ENCODE measurements at regions not wholly inside any gene's neighbourhood (a gene's known extent, or its start where the extent isn't known, plus 50 kb on each side); places are given as distances from the start of the nearest gene placed in this dataset.
A peak's percentile ranks its signal among the peaks of the same experiment; 100 is the strongest.
"Not testable (repeated sequence)": the region's sequence is repeated elsewhere in the genome, so short reads cannot be mapped to it uniquely, and the experiment has no call there.

DNA sequence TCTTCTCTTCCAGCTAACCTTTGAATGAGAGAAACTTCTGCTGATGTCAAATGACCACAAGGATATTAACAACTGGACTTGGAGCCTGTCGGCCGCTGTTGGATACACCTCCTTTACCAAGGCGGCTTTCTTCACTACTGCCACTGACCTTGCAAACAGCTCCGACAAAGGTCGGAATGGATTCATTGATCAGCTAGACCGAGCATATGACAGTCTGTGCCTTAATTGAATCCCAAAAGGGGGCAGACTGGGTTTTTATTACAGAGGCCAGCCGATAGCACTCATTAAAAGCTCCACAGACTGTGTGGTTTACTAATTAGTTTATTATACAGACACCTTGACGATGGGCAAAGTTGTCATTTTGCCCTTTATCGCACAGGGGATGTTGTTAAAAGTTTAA lies 394.5 kb downstream of the RERGL start:
- DNase-seq: no peak

DNA sequence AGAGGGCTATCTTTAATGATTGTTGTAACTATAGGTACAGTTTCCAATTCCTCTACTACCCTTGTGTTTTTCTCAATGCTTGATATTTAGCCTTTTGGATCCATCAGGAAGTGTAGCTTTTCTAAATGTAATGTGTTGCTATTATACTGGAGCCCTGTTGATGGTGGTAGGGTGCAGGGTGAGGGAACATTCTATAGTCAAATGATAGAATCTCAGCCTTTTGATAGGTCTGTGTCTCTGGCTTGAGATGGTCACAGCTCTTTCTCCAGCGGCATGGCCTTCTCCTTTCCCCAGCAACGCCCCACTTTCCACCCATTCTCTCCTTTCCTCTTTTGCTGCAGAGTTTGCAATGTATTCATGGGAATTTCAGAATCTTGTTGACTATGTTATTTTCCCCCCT lies 398.6 kb downstream of the RERGL start:
- no peak for DNase-seq

DNA sequence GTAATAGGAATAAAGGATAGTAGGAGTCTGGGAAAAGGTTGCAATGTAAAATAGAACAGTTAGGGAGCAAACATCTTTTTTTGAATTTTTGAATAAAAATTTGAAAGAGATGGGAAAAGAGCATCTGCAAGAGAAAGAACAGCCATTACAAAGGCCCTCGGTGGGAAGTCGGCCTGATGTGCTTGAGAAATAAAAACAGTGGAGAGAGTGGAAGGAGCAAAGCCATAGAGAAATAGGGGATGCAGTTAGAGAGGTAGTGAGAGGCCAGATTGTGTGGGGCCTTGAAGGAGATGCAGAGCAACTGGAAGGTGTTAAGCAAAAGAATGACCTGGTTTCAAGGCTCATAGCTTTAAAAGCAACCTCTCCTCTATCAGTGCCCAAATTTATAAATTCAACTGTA lies 409.8 kb downstream of the RERGL start:
- no peak for DNase-seq

DNA sequence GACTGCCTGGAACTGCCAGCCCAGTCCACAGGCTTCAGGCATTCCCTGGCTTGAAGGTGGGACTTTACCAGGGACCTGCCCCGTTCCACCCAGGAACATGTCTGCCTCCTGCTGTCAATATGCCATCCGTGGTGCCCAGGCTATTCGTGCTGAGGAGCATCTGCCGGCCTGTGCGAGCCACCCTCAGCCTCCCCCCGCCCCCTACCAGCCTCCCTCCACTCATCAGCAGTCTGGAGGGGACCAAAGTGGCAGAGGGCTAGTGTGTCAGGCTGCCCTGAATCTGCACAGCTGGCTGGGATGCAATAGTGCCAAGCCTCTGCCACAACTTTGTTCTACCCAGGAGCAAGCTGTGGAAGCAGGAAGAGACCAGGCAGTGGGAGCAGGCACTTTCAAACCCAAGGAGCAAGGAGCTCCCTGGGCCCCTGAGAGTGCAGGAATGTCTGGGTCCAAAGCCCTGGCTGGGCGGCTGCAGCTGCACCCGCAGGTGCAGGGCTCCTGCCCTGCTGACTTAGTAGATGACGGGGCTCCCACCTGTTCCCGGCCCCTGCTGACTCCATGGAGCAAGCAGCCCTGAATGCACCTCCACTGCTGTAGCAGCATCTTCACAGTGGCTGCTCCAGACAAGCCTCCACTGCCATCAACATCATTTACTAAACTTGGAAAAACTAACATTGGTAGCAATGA lies 423.2 kb downstream of the RERGL start:
- DNase-seq: no peak

DNA sequence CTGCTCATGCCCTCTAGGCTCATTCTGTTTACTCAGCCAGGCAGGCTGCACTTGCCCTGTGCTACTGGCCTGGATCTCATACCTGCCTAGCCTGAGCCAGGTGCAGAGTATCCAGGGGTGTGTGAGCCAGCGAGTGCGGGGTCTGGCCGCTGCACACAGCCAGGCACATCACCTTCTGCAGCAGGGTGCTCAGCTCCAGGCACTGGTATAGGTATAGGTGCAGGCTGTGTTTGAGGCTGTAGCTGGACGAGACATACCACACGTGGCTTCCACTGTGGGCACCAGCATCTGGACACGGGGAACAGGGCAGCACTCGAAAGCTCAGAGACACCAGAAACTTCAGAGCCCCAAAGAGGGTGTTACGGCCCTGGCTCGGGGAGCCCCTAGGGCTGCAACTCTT lies 424.2 kb downstream of the RERGL start:
- DNase-seq: no peak

DNA sequence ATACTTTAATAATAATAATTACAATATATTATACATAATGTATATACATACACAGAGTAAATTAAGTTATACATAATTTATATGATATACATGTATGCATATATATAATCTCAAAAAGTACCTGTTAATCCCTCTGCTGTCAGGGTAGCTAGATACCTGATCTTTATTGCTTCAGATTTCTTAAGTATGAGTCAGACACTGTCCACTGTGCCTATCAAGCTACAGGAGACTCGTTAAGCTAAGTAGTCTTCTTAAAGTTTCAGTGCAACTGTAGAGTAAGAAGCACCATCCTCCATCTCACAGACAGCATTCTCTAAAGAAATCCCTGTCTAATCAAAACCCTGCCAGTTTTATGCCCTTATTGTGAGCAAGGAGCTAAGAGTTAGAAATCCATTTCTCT lies 428.7 kb downstream of the RERGL start:
- no peak for DNase-seq

DNA sequence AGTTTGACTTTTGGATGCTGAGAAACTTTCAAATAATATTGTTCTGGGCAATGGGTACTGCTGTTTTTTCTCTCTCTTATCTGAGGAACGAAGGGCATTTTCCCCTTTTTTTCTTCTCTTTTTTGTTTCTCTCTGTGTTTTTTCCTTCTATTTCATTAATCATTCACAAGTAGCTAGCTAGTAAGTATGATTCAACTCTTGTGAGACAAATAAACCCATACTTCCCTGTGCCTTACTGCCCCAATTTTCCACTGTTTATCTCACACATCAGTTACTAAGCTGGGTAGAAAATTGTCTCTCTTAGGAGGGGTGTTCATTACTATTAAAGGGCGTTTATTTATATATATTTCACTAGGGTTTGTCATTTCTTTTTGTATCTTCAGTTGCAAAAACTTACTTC lies 437.6 kb downstream of the RERGL start:
- DNase-seq: no peak

DNA sequence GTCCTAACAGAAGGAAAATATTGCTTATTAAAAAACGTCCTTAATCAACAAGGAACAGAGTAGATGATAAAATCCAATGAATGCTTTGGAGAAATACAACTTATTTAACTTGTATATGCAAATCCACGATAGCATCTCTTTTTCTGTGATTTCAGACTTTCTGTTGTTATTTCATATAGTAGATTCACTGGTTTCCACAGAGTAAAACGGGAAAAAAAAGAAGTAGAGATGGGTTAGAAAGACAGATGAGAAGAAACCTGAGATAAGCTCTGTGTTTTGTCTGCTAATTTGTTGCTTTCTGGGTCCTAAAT lies 447.7 kb downstream of the RERGL start:
- no peak for DNase-seq

DNA sequence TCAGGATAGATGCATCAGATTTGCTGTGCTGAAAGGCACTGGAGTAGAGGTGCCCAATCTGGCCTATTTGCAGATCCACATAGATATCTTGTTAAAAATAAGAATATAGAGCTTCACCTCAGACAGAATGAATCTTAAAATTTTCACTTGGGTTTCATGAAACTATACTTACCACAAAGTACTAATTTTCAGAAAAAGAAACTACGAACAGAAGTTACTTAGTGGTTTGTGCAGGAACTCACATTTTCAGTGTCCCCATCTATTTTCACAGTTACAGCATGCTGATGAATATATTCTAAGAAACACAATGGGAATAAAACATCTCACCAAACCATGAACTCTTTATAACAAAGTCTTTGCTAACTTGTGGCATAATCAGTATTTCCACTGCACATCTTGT lies 449.4 kb downstream of the RERGL start:
- no peak for DNase-seq

DNA sequence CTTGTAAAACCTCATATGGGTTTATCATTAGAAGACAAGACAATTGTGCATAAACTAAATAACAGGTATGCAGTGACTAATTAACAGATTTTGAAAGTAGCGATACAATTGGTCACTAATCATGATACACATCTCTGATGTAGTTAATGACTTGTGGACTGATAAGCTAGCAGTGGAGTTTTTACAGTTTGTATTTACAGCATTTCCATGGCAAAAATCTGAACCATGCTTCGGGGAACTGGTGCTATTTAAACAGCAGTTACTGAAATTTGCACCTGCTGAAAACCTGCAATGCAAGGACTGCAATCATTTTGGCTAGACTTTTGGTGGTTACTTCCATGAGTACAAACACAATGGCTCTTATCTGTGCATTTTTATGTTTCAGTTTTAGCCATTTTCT lies 471.2 kb downstream of the RERGL start:
- no peak for DNase-seq

DNA sequence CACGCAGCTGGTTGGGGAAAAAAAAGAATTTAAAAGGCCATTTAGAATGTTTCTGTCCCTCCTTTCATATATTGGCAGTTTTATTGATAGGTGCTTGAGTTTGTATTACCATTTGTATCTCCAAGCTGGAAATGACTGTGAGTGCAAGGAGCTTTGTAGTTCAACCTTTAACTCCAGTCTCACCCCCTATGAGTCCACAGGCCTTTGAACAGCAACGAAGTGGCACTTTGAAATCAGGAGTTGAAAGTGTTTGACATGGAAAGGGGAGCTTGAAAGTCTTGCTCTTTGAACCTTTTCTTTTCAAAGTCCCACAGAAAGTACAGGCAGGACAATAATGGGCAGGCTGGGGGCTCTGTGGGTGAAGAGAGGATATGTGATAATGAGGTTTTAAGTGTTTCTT lies 480.3 kb downstream of the RERGL start:
- no peak for DNase-seq

DNA sequence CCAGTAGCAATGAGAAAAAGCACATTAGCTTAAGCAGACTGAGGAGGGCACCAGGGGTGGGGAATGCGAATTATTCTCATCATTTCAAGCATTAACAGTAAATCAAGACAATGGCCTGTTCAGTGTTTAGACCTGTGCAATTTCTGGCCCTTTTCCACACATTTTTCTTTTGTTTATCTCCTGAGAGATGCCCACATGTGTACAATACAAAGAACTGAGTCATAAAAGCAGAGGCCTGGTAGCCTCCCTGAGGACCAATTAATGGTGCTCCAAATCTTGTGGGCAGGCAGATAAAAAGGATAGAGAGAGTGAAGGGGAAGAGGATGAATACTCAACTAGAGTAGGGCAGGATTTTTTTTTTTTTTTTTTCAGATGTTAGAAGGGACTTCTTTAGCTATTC lies 480.8 kb downstream of the RERGL start:
- DNase-seq: peak; percentile 3

DNA sequence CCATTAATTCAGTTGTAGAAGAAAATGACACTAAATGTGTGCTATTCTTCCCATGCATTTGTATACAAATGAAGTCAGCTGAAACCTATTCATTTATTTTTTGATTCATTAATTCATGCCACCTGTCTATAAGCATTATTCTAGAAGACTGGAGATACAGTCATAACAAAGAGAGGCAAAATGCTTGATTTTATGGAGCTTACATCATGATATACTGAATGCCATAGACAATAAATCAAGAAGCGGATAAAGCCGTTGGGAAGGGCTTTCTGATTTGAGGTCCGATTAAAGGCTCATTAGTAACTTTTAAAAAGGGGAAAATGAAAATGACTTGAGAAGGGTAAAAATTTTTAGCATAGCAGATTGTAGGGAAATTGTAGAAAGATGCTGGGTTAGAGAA lies 494.9 kb downstream of the RERGL start:
- no peak for DNase-seq

DNA sequence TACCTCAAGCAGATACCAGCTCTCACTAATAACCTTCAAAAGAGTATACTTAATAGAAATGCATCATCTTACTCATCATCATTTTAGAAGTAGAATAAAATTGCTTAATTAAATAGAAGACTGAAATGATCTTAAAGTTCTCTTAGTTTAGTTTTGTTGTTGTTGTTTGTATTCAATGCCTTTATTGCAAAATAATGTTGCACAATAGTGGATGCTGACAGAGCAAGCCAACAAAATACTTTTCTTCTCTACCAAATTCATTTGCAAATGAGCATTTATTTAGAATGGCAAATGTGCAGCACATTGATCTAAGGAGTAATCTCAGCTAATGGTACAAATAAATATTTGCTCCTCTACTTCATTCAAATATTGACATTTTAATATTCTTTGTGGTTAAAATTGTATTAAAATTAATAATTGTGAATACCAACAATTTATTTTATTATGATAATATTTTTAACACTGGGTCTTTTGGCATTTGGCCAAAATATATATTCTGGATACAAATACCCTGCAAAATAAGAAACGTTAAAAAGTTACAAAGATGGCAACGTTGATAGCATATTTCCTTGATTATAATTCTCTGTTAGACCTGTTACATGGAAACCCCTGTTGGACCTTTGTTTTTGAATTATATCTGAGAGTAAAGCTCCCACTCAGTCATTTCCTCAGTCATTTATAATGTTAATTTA lies 496.1 kb downstream of the RERGL start:
- DNase-seq: no peak

DNA sequence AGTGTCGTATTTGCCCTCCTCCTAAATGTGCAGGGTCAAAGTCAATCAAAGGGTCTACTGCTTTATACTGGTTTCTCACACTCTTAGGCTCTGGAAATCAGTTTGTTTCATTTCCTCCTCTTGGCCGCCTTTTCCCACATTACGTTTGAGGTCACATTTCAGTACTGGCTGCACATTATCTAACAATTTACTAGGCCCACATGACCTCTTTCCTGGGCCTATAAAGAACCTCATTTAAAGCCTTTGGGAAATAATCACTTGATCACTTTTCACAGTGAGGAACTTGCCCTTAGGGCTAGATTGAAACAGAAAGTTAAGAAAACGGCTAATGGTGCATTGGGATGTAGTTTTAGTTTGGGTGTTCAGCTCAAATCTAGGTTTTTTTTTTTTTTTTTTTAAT lies 497.5 kb downstream of the RERGL start:
- no peak for DNase-seq

DNA sequence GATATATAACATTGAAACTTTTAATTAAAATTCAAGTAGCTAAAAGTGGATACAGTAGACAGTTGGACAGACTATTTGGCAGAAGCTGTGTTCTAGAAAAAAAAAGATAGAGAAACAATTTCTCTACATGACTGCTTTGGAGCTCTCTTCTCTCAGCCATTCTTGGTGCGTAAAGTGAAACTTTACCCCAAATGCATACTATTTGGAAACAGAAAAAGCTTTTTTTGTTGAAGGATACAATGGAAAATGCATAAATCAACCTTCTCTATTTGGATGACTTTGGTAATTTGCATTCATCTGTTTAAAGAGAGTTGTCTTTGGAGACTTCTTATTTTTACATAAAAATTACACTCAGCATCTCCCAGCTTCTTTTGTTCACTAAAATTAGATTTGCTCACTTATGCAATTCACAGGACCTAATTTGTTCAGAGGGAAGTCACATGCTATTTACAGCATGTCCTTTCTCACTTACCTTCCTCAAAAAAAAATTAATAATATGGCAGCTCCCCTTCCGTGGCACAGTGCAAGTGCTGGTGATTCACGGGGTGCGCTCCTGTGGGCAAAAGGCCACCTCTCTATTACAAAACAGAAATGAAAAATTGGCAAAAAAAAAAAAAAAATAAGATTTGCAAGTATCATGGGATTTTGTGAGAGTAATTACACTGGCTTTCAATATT lies 498.9 kb downstream of the RERGL start:
- no peak for DNase-seq

DNA sequence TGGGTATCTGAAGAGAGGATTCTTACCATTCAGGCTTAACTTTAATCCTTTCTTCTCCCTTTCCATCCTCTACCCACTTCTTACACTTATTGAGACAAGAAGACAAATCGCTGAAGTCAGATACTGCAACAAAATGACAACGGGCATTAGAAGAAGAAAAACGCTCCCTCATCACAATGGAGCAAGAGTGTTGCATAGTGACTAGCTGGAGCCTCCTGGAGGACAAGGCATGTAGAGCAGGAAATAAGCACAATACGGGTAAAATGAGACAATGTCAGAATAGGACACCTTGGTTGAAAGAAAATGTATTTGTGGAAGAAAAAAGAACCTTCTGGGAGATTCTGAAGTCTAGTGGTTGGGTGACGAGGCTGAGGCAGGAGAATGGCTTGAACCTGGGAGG lies 501.0 kb downstream of the RERGL start:
- DNase-seq: no peak

DNA sequence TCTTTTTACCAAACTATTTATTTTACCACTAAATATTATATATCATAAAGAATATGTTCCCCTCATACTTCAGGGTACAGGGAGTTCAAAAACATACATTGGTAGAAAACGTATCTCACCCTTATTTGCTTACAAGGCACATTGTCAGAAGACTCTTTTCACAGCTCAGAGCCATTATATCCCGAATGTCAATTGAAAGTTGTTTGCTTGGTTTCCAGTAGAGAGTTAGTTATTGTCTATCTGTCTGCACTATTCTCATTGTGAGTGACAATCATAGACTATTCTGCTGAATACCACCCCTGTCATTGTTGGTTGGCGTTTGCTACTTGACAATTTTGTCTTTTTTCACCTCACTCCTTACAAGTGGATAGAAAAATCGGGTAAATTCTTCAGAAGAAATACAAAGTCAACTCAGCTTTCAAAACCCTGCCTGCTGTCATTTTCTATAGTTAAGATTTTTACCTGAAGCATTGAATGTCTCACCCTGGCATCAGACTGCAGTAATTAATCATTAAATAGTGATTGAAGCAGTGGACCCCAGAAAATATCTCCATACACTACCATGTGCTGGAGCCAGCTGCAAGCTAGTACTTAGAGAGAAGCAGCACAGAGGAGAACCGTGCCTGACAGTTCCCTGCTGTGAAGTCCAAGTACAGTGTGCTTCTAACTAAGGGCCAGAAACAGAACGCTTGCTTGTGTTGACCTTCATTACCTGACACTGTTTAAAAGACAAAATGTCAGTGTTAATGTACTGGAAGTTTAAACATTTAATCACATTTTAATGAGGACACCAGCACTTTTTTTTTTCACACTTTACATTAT lies 510.6 kb downstream of the RERGL start:
- peak; percentile 30 for DNase-seq

DNA sequence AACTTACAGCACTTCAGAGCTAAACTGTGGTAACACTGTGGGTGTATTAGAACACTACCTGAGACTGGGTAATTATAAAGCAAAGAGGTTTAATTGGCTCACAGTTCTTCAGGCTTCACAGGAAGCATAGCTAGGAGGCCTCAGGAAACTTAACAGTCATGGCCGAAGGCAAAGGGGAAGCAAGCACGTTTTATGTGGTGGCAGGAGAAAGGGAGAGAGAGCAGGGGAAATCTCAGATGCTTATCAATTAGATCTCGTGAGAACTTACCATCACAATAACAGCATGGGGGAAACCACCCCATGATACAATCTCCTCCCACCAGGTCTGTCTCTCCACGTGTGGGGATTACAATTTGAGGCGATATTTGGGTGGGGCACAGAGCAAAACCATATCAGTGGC lies 512.6 kb downstream of the RERGL start:
- DNase-seq: no peak

DNA sequence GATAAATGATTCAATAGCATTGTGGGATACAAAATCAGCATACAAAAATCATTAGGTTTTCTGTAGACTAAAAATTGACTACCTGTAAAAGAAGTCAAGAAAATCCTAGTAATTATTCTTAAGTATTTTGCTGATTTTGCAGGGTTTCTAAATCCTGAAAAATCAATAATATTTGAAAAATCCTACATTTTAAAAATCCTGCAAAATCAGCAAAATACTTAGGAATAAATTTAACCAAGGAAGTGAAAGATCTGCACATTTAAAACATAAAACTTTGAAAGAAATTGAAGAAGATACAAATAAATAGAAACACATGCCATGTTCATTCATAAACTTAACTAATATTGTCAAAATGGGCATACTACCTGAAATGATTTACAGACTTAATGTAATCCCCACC lies 517.7 kb downstream of the RERGL start:
- no peak for DNase-seq

DNA sequence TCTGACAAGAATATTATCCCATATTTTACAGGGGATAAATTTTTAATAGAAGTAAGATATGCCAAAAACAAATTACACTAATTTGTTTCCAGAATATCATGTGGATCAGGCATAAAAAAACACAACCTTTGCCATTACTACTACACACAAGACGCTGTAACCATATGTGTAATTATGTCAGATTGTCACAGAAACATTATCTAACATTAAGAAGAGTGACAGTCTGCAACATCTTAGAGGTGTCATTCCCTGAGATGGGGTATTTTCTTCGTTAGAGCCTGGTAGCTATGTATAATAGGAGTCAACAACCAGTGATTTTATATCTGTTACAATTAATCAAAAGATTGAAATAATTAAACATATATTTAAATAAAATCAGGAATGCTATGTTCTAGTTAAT lies 518.9 kb downstream of the RERGL start:
- no peak for DNase-seq

DNA sequence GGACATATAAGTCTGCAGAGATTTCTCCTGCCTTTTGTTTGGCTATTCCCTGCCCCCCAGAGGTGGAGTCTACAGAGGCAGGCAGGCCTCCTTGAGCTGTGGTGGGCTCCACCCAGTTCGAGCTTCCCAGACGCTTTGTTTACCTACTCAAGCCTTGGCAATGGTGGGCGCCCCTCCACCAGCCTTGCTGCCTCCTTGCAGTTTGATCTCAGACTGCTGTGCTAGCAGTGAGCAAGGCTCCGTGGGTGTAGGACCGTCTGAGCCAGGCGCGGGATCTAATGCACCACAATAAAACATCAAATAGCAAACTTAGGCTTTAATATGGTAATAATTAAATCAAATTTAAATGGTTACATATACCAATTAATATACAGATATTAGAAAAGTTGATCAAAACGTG lies 525.4 kb downstream of the RERGL start:
- not testable (repeated sequence) for DNase-seq

DNA sequence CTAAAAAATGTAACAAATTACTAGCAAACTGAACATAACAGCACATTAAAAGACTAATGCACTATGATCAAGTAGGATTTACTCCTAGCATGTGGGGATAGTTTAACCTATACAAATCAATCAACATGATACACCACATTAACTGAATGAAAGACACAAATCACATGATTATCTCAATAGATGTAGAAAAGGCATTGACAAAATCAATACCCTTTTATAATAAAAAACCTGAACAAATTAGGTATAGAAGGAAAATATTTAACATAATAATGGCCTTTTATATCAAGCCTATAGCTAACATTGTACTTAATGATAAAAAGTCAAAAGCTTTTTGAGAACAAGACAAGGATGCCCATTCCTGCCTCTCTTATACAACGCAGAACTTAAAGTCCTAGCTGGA lies 540.0 kb downstream of the RERGL start:
- DNase-seq: no peak

DNA sequence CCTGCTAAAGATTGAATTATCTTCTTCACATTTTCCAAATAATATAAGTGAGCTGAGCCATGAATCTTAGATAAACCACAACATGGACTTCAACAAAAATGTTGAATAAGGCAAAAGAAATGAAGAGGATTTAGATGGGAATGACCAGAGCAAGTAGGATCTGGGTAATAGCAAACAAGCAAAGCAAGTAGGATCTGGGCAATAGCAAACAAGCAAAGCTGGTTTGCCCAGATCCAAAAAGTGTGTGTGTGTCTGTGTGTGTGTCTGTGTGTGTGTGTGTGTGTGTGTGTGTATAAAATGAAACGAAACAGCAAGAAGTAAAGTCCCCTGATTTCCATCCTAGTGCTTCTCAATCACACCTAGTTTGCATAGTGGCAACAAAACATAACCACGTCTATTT lies 549.1 kb downstream of the RERGL start:
- DNase-seq: no peak

All from NCI-H2227 treated with DMSO at 0.1 percent for 48 hours (cell line).